ENCODE measurements at regions not wholly inside any gene's neighbourhood (a gene's known extent, or its start where the extent isn't known, plus 50 kb on each side); places are given as distances from the start of the nearest gene placed in this dataset.
"Not testable (repeated sequence)": the region's sequence is repeated elsewhere in the genome, so short reads cannot be mapped to it uniquely, and the experiment has no call there.

- H3K36me3 ChIP-seq (replicated peaks in 1 of 2; ENCODE audit: control extremely low read depth in 1 of 2, control insufficient read depth in 1 of 2, extremely low read depth in 1 of 2, insufficient read depth in 2 of 2, low read length in 1 of 2): no peaks in the 10 kb centered on the region
- no peak for TF ChIP-seq EZH2 (IDR thresholded peaks at IDR 0.05; ENCODE audit: borderline replicate concordance, insufficient read depth, low read depth, low read length, poor library complexity, severe bottlenecking)
- TF ChIP-seq CTCF (IDR thresholded peaks at IDR 0.05): no peak
- no peaks in the 10 kb centered on the region for H3K4me1 ChIP-seq (ENCODE audit: control insufficient read depth in 2 of 2, insufficient read depth in 2 of 2, low read length in 2 of 2)
- ChIA-PET POLR2A (no interaction called here), CTCF (no interaction called here)
- no peaks in the 10 kb centered on the region for H3K4me1 Mint-ChIP-seq
- no peak overlapping the region for H3K4me3 ChIP-seq (ENCODE audit: control extremely low read depth in 1 of 5, extremely low read depth in 1 of 5, insufficient read depth in 1 of 5, low read depth in 2 of 5, low read length in 4 of 5)
- intact Hi-C loops (cut with micrococcal nuclease): no loop called here
- H3K27me3 ChIP-seq (replicated peaks in 1 of 4; ENCODE audit: control extremely low read depth in 1 of 4, control insufficient read depth in 3 of 4, insufficient read depth in 4 of 4, low read length in 3 of 4): no peaks in the 10 kb centered on the region
- H3K27ac Mint-ChIP-seq: no peak overlapping the region
- peaks cover 0 to 12% (median 0%) of the 10 kb centered on the region in 3 donors for H3K9me3 ChIP-seq (ENCODE audit: control extremely low read depth in 1 of 3, control insufficient read depth in 2 of 3, insufficient read depth in 1 of 3, low read length in 2 of 3)
- ATAC-seq (ENCODE audit: low read depth): no peak
- H3K79me2 ChIP-seq (ENCODE audit: control insufficient read depth, insufficient read depth, low read length): no peaks in the 10 kb centered on the region
- WGBS (ENCODE audit: insufficient coverage): no CpG with 5 or more reads among the region's 5 CpGs
- no peaks in the 10 kb centered on the region for H4K20me1 ChIP-seq (ENCODE audit: control insufficient read depth, insufficient read depth, low read length, poor library complexity, severe bottlenecking)
- H3K4me2 ChIP-seq (replicated peaks; ENCODE audit: low read depth, low read length, poor library complexity, severe bottlenecking): no peak overlapping the region
- H2AFZ ChIP-seq (ENCODE audit: insufficient read depth, low read depth, low read length, poor library complexity, severe bottlenecking): no peak overlapping the region
- no peak overlapping the region for H3K4me3 Mint-ChIP-seq
- no peaks in the 10 kb centered on the region for H3K9me3 Mint-ChIP-seq (ENCODE audit: insufficient read depth)
- no peak overlapping the region for H3K9ac ChIP-seq (ENCODE audit: low read length)
- no peak overlapping the region for H3K27ac ChIP-seq (ENCODE audit: low read length in 2 of 2)
- DNase-seq: no peak
- H3K27me3 Mint-ChIP-seq: peaks cover 4% of the 10 kb centered on the region
Observed at GRCh38 chr6:21759721-21760120, 166.2 kb downstream of the SOX4 start.

GRCh38 chr6:21761053-21761730 lies 167.6 kb downstream of the SOX4 start:
- DNase-seq; H3K27ac Mint-ChIP-seq; H4K20me1 ChIP-seq (ENCODE audit: control insufficient read depth, insufficient read depth, low read length, poor library complexity, severe bottlenecking); H3K4me3 ChIP-seq (ENCODE audit: control extremely low read depth in 1 of 5, extremely low read depth in 1 of 5, insufficient read depth in 1 of 5, low read depth in 2 of 5, low read length in 4 of 5); H2AFZ ChIP-seq (ENCODE audit: insufficient read depth, low read depth, low read length, poor library complexity, severe bottlenecking); H3K4me3 Mint-ChIP-seq; H3K4me2 ChIP-seq (replicated peaks; ENCODE audit: low read depth, low read length, poor library complexity, severe bottlenecking); H3K9me3 Mint-ChIP-seq (ENCODE audit: insufficient read depth); H3K79me2 ChIP-seq (ENCODE audit: control insufficient read depth, insufficient read depth, low read length); POLR2A ChIA-PET; H3K4me1 Mint-ChIP-seq; H3K36me3 ChIP-seq (replicated peaks in 1 of 2; ENCODE audit: control extremely low read depth in 1 of 2, control insufficient read depth in 1 of 2, extremely low read depth in 1 of 2, insufficient read depth in 2 of 2, low read length in 1 of 2); ATAC-seq (ENCODE audit: low read depth); H3K27me3 Mint-ChIP-seq; CTCF ChIA-PET; intact Hi-C loops (cut with micrococcal nuclease); H3K27me3 ChIP-seq (replicated peaks in 1 of 4; ENCODE audit: control extremely low read depth in 1 of 4, control insufficient read depth in 3 of 4, insufficient read depth in 4 of 4, low read length in 3 of 4); H3K27ac ChIP-seq (ENCODE audit: low read length in 2 of 2); H3K9ac ChIP-seq (ENCODE audit: low read length); H3K4me1 ChIP-seq (ENCODE audit: control insufficient read depth in 2 of 2, insufficient read depth in 2 of 2, low read length in 2 of 2): not testable (repeated sequence)
- 93% methylated on average over 33 of the region's 41 CpGs for WGBS (ENCODE audit: insufficient coverage)
- peaks cover 0 to 12% (median 0%) of the 10 kb centered on the region in 3 donors for H3K9me3 ChIP-seq (ENCODE audit: control extremely low read depth in 1 of 3, control insufficient read depth in 2 of 3, insufficient read depth in 1 of 3, low read length in 2 of 3)

All from B cell (primary cell).